Tibial nerve (tissue), 4 donors: ENCODE measurements at regions not wholly inside any gene's neighbourhood (a gene's known extent, or its start where the extent isn't known, plus 50 kb on each side); places are given as distances from the start of the nearest gene placed in this dataset.

Experiments used
- DNase-seq, 2 donors: peaks; one replicate each; pipeline ENCODE4 v3.0.0-alpha.2; 2019; ENCODE audit warnings: low spot score in 2 of 2
- H3K27ac ChIP-seq, 4 donors: fragments of 200-600 bp; sonication (generic) in 3 of 4; one replicate each; pipeline ENCODE4 v1.5.1; 2017 to 2019; ENCODE audit warnings: mild to moderate bottlenecking in 1 of 4
- H3K27me3 ChIP-seq, 2 donors: fragments of 200-600 bp; sonication (generic) in 1 of 2; one replicate each; pipeline versions ENCODE4 v1.5.1 to v1.6.0; 2017 to 2019
- H3K36me3 ChIP-seq, 3 donors: fragments of 200-600 bp; sonication (generic); one replicate each; pipeline ENCODE4 v1.5.1; 2018 to 2019
- H3K4me1 ChIP-seq, 4 donors: fragments of 200-600 bp; sonication (generic) in 3 of 4; one replicate each; pipeline ENCODE4 v1.5.1; 2017 to 2019
- H3K4me3 ChIP-seq, 4 donors: fragments of 200-600 bp; sonication (generic) in 3 of 4; one replicate each; pipeline ENCODE4 v1.5.1; 2017 to 2019; ENCODE audit warnings: mild to moderate bottlenecking in 1 of 4, moderate library complexity in 1 of 4
- H3K9me3 ChIP-seq, 4 donors: fragments of 200-600 bp; sonication (generic) in 3 of 4; one replicate each; pipeline ENCODE4 v1.5.1; 2017 to 2019
- CTCF ChIP-seq, 5 experiments: fragments of 200-600 bp in 3 of 5; fragments of 450-650 bp in 2 of 5; sonication (generic) in 3 of 5; IDR thresholded peaks; one replicate each; pipeline ENCODE4 v1.5.1; 2016 to 2019; ENCODE audit warnings: antibody characterized with exemption in 5 of 5, mild to moderate bottlenecking in 3 of 5, moderate library complexity in 2 of 5
- EP300 ChIP-seq, 2 donors: sonication (generic); formaldehyde crosslinking; IDR thresholded peaks; one replicate each; pipeline ENCODE4 v1.6.1; 2017; ENCODE audit warnings: antibody characterized with exemption in 2 of 2, mild to moderate bottlenecking in 1 of 2
- POLR2A ChIP-seq, 2 donors: fragments of 450-650 bp; IDR thresholded peaks; one replicate each; pipeline ENCODE4 v1.6.1; 2017; ENCODE audit warnings: antibody characterized with exemption in 2 of 2, mild to moderate bottlenecking in 2 of 2, moderate library complexity in 2 of 2
- WGBS, 2 donors: methylation state at CpG; one replicate each; pipeline ENCODE4 v1.1.5; 2018; 5-methylcytosine and 5-hydroxymethylcytosine counted together

GRCh38 chr9:134970719-134971118 lies 53.0 kb upstream of the FCN1 start:
- DNase-seq, result no peak
- no peaks in the 10 kb centered on the region for H3K36me3 ChIP-seq
- H3K27me3 ChIP-seq, result peaks cover 0 to 34% of the 10 kb centered on the region in 2 donors
- no peak overlapping the region for H3K27ac ChIP-seq
- no peak overlapping the region for H3K4me3 ChIP-seq
- no peaks in the 10 kb centered on the region for H3K9me3 ChIP-seq
- WGBS, 2 donors, result 60 to 70% methylated on average over 7 of the region's 7 CpGs
- no peak for TF ChIP-seq POLR2A (IDR thresholded peaks at IDR 0.05)
- no peak for TF ChIP-seq EP300 (IDR thresholded peaks at IDR 0.05)
- no peak for TF ChIP-seq CTCF (IDR thresholded peaks at IDR 0.05)
- H3K4me1 ChIP-seq, result peaks cover 0 to 5% (median 0%) of the 10 kb centered on the region in 4 donors

- Histone ChIP-seq H3K4me3 (no peak overlapping the region), H3K4me1 (peaks cover 0 to 5% (median 0%) of the 10 kb centered on the region in 4 donors), H3K27me3 (peaks cover 0 to 34% of the 10 kb centered on the region in 2 donors), H3K27ac (no peak overlapping the region), H3K9me3 (no peaks in the 10 kb centered on the region), H3K36me3 (no peaks in the 10 kb centered on the region)
- TF ChIP-seq CTCF (IDR thresholded peaks at IDR 0.05) (no peak), EP300 (IDR thresholded peaks at IDR 0.05) (no peak), POLR2A (IDR thresholded peaks at IDR 0.05) (no peak)
- no peak for DNase-seq
- 77 to 78% methylated on average over 7 of the region's 7 CpGs for WGBS, 2 donors
Measured at GRCh38 chr9:134971196-134971595, 53.5 kb upstream of the FCN1 start.

GRCh38 chr9:134971696-134972095 lies 54.0 kb upstream of the FCN1 start:
- whole genome bisulfite sequencing, 2 donors, result 81 to 82% methylated on average over 4 of the region's 4 CpGs
- Histone ChIP-seq H3K27me3 (peaks cover 0 to 34% of the 10 kb centered on the region in 2 donors), H3K36me3 (no peaks in the 10 kb centered on the region), H3K9me3 (no peaks in the 10 kb centered on the region), H3K27ac (no peak overlapping the region), H3K4me3 (no peak overlapping the region), H3K4me1 (peaks cover 0 to 5% (median 0%) of the 10 kb centered on the region in 4 donors)
- DNase-seq, result no peak
- TF ChIP-seq CTCF (IDR thresholded peaks at IDR 0.05), result no peak
- TF ChIP-seq POLR2A (IDR thresholded peaks at IDR 0.05), result no peak
- no peak for TF ChIP-seq EP300 (IDR thresholded peaks at IDR 0.05)

GRCh38 chr9:134972140-134972539 lies 54.4 kb upstream of the FCN1 start:
- 84 to 87% methylated on average over 9 of the region's 9 CpGs for WGBS, 2 donors
- Histone ChIP-seq H3K4me1 (peaks cover 0 to 5% (median 0%) of the 10 kb centered on the region in 4 donors), H3K36me3 (no peaks in the 10 kb centered on the region), H3K4me3 (no peak overlapping the region), H3K27me3 (peaks cover 0 to 31% of the 10 kb centered on the region in 2 donors), H3K9me3 (no peaks in the 10 kb centered on the region), H3K27ac (no peak overlapping the region)
- no peak for DNase-seq
- TF ChIP-seq POLR2A (IDR thresholded peaks at IDR 0.05) (no peak), EP300 (IDR thresholded peaks at IDR 0.05) (no peak), CTCF (IDR thresholded peaks at IDR 0.05) (no peak)

- Histone ChIP-seq H3K27me3 (peaks cover 0 to 5% of the 10 kb centered on the region in 2 donors), H3K4me3 (no peak overlapping the region), H3K27ac (no peak overlapping the region), H3K4me1 (no peaks in the 10 kb centered on the region), H3K9me3 (no peaks in the 10 kb centered on the region), H3K36me3 (no peaks in the 10 kb centered on the region)
- WGBS, 2 donors, result 53 to 97% methylated on average over 1 of the region's 1 CpG
- no peak for DNase-seq
- TF ChIP-seq POLR2A (IDR thresholded peaks at IDR 0.05), result no peak
- no peak for TF ChIP-seq CTCF (IDR thresholded peaks at IDR 0.05)
- TF ChIP-seq EP300 (IDR thresholded peaks at IDR 0.05), result no peak
Measured at GRCh38 chr9:134975253-134975652, 57.5 kb upstream of the FCN1 start.
